ENCODE measurements at regions not wholly inside any gene's neighbourhood (a gene's known extent, or its start where the extent isn't known, plus 50 kb on each side); places are given as distances from the start of the nearest gene placed in this dataset.

- no peak overlapping the region for H3K4me3 ChIP-seq (ENCODE audit: control insufficient read depth, low read depth, low read length)
- TF ChIP-seq CTCF (IDR thresholded peaks at IDR 0.05; ENCODE audit: control insufficient read depth, insufficient read depth, low read depth, low read length, missing control alignments) = no peak
- DNase-seq (ENCODE audit: low read depth) = no peak
Observed at GRCh38 chr2:861655-862354, 88.8 kb upstream of the SNTG2 start.

- no peak for TF ChIP-seq CTCF (IDR thresholded peaks at IDR 0.05; ENCODE audit: control insufficient read depth, insufficient read depth, low read depth, low read length, missing control alignments)
- DNase-seq (ENCODE audit: low read depth) = no peak
Observed at GRCh38 chr2:860259-860855, 90.3 kb upstream of the SNTG2 start.

GRCh38 chr2:858646-859045, 92.0 kb upstream of the SNTG2 start:
- no peak for TF ChIP-seq CTCF (IDR thresholded peaks at IDR 0.05; ENCODE audit: control insufficient read depth, insufficient read depth, low read depth, low read length, missing control alignments)
- DNase-seq (ENCODE audit: low read depth) = no peak
- no peak overlapping the region for H3K4me3 ChIP-seq (ENCODE audit: control insufficient read depth, low read depth, low read length)

More at GRCh38 chr2:860259-860855, 90.3 kb upstream of the SNTG2 start:
- H3K4me3 ChIP-seq (ENCODE audit: control insufficient read depth, low read depth, low read length) = no peak overlapping the region

GRCh38 chr2:857937-858336, 92.7 kb upstream of the SNTG2 start:
- TF ChIP-seq CTCF (IDR thresholded peaks at IDR 0.05; ENCODE audit: control insufficient read depth, insufficient read depth, low read depth, low read length, missing control alignments) = no peak
- DNase-seq (ENCODE audit: low read depth) = no peak
- no peak overlapping the region for H3K4me3 ChIP-seq (ENCODE audit: control insufficient read depth, low read depth, low read length)

GRCh38 chr2:857081-857480, 93.6 kb upstream of the SNTG2 start:
- no peak for DNase-seq (ENCODE audit: low read depth)
- no peak overlapping the region for H3K4me3 ChIP-seq (ENCODE audit: control insufficient read depth, low read depth, low read length)
- TF ChIP-seq CTCF (IDR thresholded peaks at IDR 0.05; ENCODE audit: control insufficient read depth, insufficient read depth, low read depth, low read length, missing control alignments) = no peak

GRCh38 chr2:856456-856855, 94.2 kb upstream of the SNTG2 start:
- H3K4me3 ChIP-seq (ENCODE audit: control insufficient read depth, low read depth, low read length) = no peak overlapping the region
- no peak for DNase-seq (ENCODE audit: low read depth)
- TF ChIP-seq CTCF (IDR thresholded peaks at IDR 0.05; ENCODE audit: control insufficient read depth, insufficient read depth, low read depth, low read length, missing control alignments) = no peak

Measured in AG09309 (cell line).